T-helper 1 cell treated with Interleukin-12 subunit alpha and Interleukin-12 subunit beta and Interleukin-4 antibody, amounts not matched to agents 30 μg/mL and 1 μg/mL, for 36 hours (primary cell): ENCODE measurements at regions not wholly inside any gene's neighbourhood (a gene's known extent, or its start where the extent isn't known, plus 50 kb on each side); places are given as distances from the start of the nearest gene placed in this dataset.
"Not testable (repeated sequence)": the region's sequence is repeated elsewhere in the genome, so short reads cannot be mapped to it uniquely, and the experiment has no call there.

Source experiments
- H3K27ac Mint-ChIP-seq: one replicate; pipeline ENCODE4 v1.8.0; 2021; ENCODE audit warnings: mild to moderate bottlenecking, mixed read lengths
- H3K27me3 Mint-ChIP-seq: one replicate; pipeline ENCODE4 v1.8.0; 2021; ENCODE audit warnings: low read depth, mixed read lengths
- H3K36me3 Mint-ChIP-seq: one replicate; pipeline ENCODE4 v1.8.0; 2021; ENCODE audit warnings: low read depth, mixed read lengths
- H3K4me1 Mint-ChIP-seq: one replicate; pipeline ENCODE4 v1.8.0; 2021; ENCODE audit warnings: low read depth, mixed read lengths
- H3K4me3 Mint-ChIP-seq: one replicate; pipeline ENCODE4 v1.8.0; 2021; ENCODE audit warnings: mild to moderate bottlenecking, moderate library complexity, mixed read lengths
- H3K9me3 Mint-ChIP-seq: one replicate; pipeline ENCODE4 v1.8.0; 2021; ENCODE audit warnings: mixed read lengths

GRCh38 chr2:192390401-192390800 lies 195.7 kb upstream of the TMEFF2 start:
- no peaks in the 10 kb centered on the region for H3K27me3 Mint-ChIP-seq
- no peaks in the 10 kb centered on the region for H3K4me1 Mint-ChIP-seq
- no peaks in the 10 kb centered on the region for H3K9me3 Mint-ChIP-seq
- H3K27ac Mint-ChIP-seq = no peak overlapping the region
- H3K36me3 Mint-ChIP-seq = no peaks in the 10 kb centered on the region
- H3K4me3 Mint-ChIP-seq = no peak overlapping the region

GRCh38 chr2:192384191-192384590 lies 189.5 kb upstream of the TMEFF2 start:
- not testable (repeated sequence) for H3K27me3 Mint-ChIP-seq, H3K9me3 Mint-ChIP-seq, H3K4me1 Mint-ChIP-seq, H3K4me3 Mint-ChIP-seq, H3K36me3 Mint-ChIP-seq
- peak overlapping the region; percentile 20 for H3K27ac Mint-ChIP-seq

- no peaks in the 10 kb centered on the region for H3K4me1 Mint-ChIP-seq
- no peak overlapping the region for H3K4me3 Mint-ChIP-seq
- H3K27ac Mint-ChIP-seq = no peak overlapping the region
- no peaks in the 10 kb centered on the region for H3K9me3 Mint-ChIP-seq
- no peaks in the 10 kb centered on the region for H3K27me3 Mint-ChIP-seq
- H3K36me3 Mint-ChIP-seq = no peaks in the 10 kb centered on the region
These were observed 186.3 kb upstream of the TMEFF2 start for GRCh38 chr2:192381082-192381481.

GRCh38 chr2:192379736-192380135 lies 185.0 kb upstream of the TMEFF2 start:
- no peak overlapping the region for H3K4me3 Mint-ChIP-seq
- H3K4me1 Mint-ChIP-seq = no peaks in the 10 kb centered on the region
- no peaks in the 10 kb centered on the region for H3K27me3 Mint-ChIP-seq
- no peak overlapping the region for H3K27ac Mint-ChIP-seq
- H3K36me3 Mint-ChIP-seq = no peaks in the 10 kb centered on the region
- no peaks in the 10 kb centered on the region for H3K9me3 Mint-ChIP-seq

- Mint-ChIP-seq H3K4me3 (no peak overlapping the region), H3K27me3 (no peaks in the 10 kb centered on the region), H3K27ac (no peak overlapping the region), H3K36me3 (no peaks in the 10 kb centered on the region), H3K4me1 (no peaks in the 10 kb centered on the region), H3K9me3 (no peaks in the 10 kb centered on the region)
These were observed 182.4 kb upstream of the TMEFF2 start for GRCh38 chr2:192377173-192377572.

- Mint-ChIP-seq H3K27ac (no peak overlapping the region), H3K36me3 (no peaks in the 10 kb centered on the region), H3K4me1 (no peaks in the 10 kb centered on the region), H3K27me3 (no peaks in the 10 kb centered on the region), H3K4me3 (no peak overlapping the region), H3K9me3 (no peaks in the 10 kb centered on the region)
These were observed 179.0 kb upstream of the TMEFF2 start for GRCh38 chr2:192373754-192374153.

GRCh38 chr2:192373221-192373620 lies 178.5 kb upstream of the TMEFF2 start:
- Mint-ChIP-seq H3K4me1 (no peaks in the 10 kb centered on the region), H3K27ac (no peak overlapping the region), H3K4me3 (no peak overlapping the region), H3K36me3 (no peaks in the 10 kb centered on the region), H3K27me3 (no peaks in the 10 kb centered on the region), H3K9me3 (no peaks in the 10 kb centered on the region)

- H3K4me3 Mint-ChIP-seq = no peak overlapping the region
- no peak overlapping the region for H3K27ac Mint-ChIP-seq
- no peaks in the 10 kb centered on the region for H3K9me3 Mint-ChIP-seq
- H3K36me3 Mint-ChIP-seq = no peaks in the 10 kb centered on the region
- no peaks in the 10 kb centered on the region for H3K4me1 Mint-ChIP-seq
- H3K27me3 Mint-ChIP-seq = no peaks in the 10 kb centered on the region
These were observed 175.2 kb upstream of the TMEFF2 start for GRCh38 chr2:192369969-192370368.

GRCh38 chr2:192357217-192357616 lies 162.5 kb upstream of the TMEFF2 start:
- no peak overlapping the region for H3K4me3 Mint-ChIP-seq
- H3K27me3 Mint-ChIP-seq = no peaks in the 10 kb centered on the region
- H3K36me3 Mint-ChIP-seq = no peaks in the 10 kb centered on the region
- H3K9me3 Mint-ChIP-seq = no peaks in the 10 kb centered on the region
- H3K27ac Mint-ChIP-seq = no peak overlapping the region
- no peaks in the 10 kb centered on the region for H3K4me1 Mint-ChIP-seq

- Mint-ChIP-seq H3K27ac (no peak overlapping the region), H3K36me3 (no peaks in the 10 kb centered on the region), H3K27me3 (no peaks in the 10 kb centered on the region), H3K9me3 (no peaks in the 10 kb centered on the region), H3K4me1 (no peaks in the 10 kb centered on the region), H3K4me3 (no peak overlapping the region)
These were observed 159.9 kb upstream of the TMEFF2 start for GRCh38 chr2:192354512-192355244.

- no peaks in the 10 kb centered on the region for H3K9me3 Mint-ChIP-seq
- no peak overlapping the region for H3K4me3 Mint-ChIP-seq
- no peaks in the 10 kb centered on the region for H3K4me1 Mint-ChIP-seq
- no peaks in the 10 kb centered on the region for H3K27me3 Mint-ChIP-seq
- no peak overlapping the region for H3K27ac Mint-ChIP-seq
- H3K36me3 Mint-ChIP-seq = no peaks in the 10 kb centered on the region
These were observed 152.8 kb upstream of the TMEFF2 start for GRCh38 chr2:192347542-192347941.

- H3K36me3 Mint-ChIP-seq = no peaks in the 10 kb centered on the region
- H3K9me3 Mint-ChIP-seq = no peaks in the 10 kb centered on the region
- no peak overlapping the region for H3K27ac Mint-ChIP-seq
- no peak overlapping the region for H3K4me3 Mint-ChIP-seq
- no peaks in the 10 kb centered on the region for H3K27me3 Mint-ChIP-seq
- H3K4me1 Mint-ChIP-seq = no peaks in the 10 kb centered on the region
These were observed 150.6 kb upstream of the TMEFF2 start for GRCh38 chr2:192345287-192345686.

- no peak overlapping the region for H3K27ac Mint-ChIP-seq
- no peaks in the 10 kb centered on the region for H3K27me3 Mint-ChIP-seq
- no peaks in the 10 kb centered on the region for H3K36me3 Mint-ChIP-seq
- H3K4me1 Mint-ChIP-seq = no peaks in the 10 kb centered on the region
- no peaks in the 10 kb centered on the region for H3K9me3 Mint-ChIP-seq
- H3K4me3 Mint-ChIP-seq = no peak overlapping the region
These were observed 138.9 kb upstream of the TMEFF2 start for GRCh38 chr2:192333642-192334041.

- no peaks in the 10 kb centered on the region for H3K9me3 Mint-ChIP-seq
- no peak overlapping the region for H3K4me3 Mint-ChIP-seq
- no peaks in the 10 kb centered on the region for H3K27me3 Mint-ChIP-seq
- no peak overlapping the region for H3K27ac Mint-ChIP-seq
- no peaks in the 10 kb centered on the region for H3K36me3 Mint-ChIP-seq
- H3K4me1 Mint-ChIP-seq = no peaks in the 10 kb centered on the region
These were observed 133.6 kb upstream of the TMEFF2 start for GRCh38 chr2:192328297-192328696.

- Mint-ChIP-seq H3K4me3 (no peak overlapping the region), H3K9me3 (no peaks in the 10 kb centered on the region), H3K4me1 (no peaks in the 10 kb centered on the region), H3K27me3 (no peaks in the 10 kb centered on the region), H3K27ac (no peak overlapping the region), H3K36me3 (no peaks in the 10 kb centered on the region)
These were observed 132.8 kb upstream of the TMEFF2 start for GRCh38 chr2:192327576-192327975.

GRCh38 chr2:192315543-192315942 lies 120.8 kb upstream of the TMEFF2 start:
- no peaks in the 10 kb centered on the region for H3K36me3 Mint-ChIP-seq
- H3K4me1 Mint-ChIP-seq = no peaks in the 10 kb centered on the region
- no peak overlapping the region for H3K27ac Mint-ChIP-seq
- no peak overlapping the region for H3K4me3 Mint-ChIP-seq
- no peaks in the 10 kb centered on the region for H3K9me3 Mint-ChIP-seq
- H3K27me3 Mint-ChIP-seq = no peaks in the 10 kb centered on the region
